IMR-90 (cell line): ENCODE measurements at regions not wholly inside any gene's neighbourhood (a gene's known extent, or its start where the extent isn't known, plus 50 kb on each side); places are given as distances from the start of the nearest gene placed in this dataset.

Experiments used
- ATAC-seq: fragments of 200-7000 bp; cut with Tn5 transposase; 2 replicates; pipeline ENCODE4 v1.9.1; 2020; ENCODE audit warnings: low read depth, mild to moderate bottlenecking, moderate library complexity
- BruUV-seq: library from RNA; stranded (reverse); fragments of 400-500 nt; replicated peaks from 2 replicates; lab custom pipeline; 2021; lab: Mats Ljungman, UMichigan
- CTCF ChIA-PET: fragments of 300-600 bp; formaldehyde crosslinking; extraction: SDS; loops from one replicate; lab custom pipeline; 2021; ENCODE audit warnings: antibody characterized with exemption; lab: Yijun Ruan, JAX
- POLR2A ChIA-PET: fragments of 300-600 bp; sonication (Branson Sonifier 250); formaldehyde crosslinking; loops from one replicate; lab custom pipeline; 2022; ENCODE audit warnings: antibody characterized with exemption; ENCODE audit not compliant: unreplicated experiment; lab: Charles Lee
- DNase-seq: peaks from one replicate; pipeline ENCODE4 v3.0.0; 2013
- H2AFZ ChIP-seq: replicated peaks from 2 replicates; pipeline ENCODE3; 2013; ENCODE audit warnings: low read length, mild to moderate bottlenecking; ENCODE audit not compliant: poor library complexity
- H2AK5ac ChIP-seq: 2 replicates; pipeline ENCODE4 v1.6.1; 2013; ENCODE audit warnings: low read depth, low read length, inconsistent platforms
- H2AK9ac ChIP-seq: replicated peaks from 2 replicates; pipeline ENCODE3; 2013; ENCODE audit warnings: mild to moderate bottlenecking, low read depth, low read length, moderate library complexity; ENCODE audit not compliant: poor library complexity
- H2BK120ac ChIP-seq: 2 replicates; pipeline ENCODE4 v1.6.1; 2013; ENCODE audit warnings: low read depth, low read length, inconsistent platforms
- H2BK15ac ChIP-seq: 3 replicates; pipeline ENCODE4 v1.6.1; 2013; ENCODE audit warnings: low read depth, low read length, inconsistent platforms
- H2BK20ac ChIP-seq: 2 replicates; pipeline ENCODE4 v1.6.1; 2013; ENCODE audit warnings: low read depth, mild to moderate bottlenecking, inconsistent platforms, low read length, moderate library complexity
- H2BK5ac ChIP-seq: 2 replicates; pipeline ENCODE4 v1.6.1; 2013; ENCODE audit warnings: mild to moderate bottlenecking, low read depth, low read length, inconsistent platforms; ENCODE audit not compliant: poor library complexity, severe bottlenecking
- H3K14ac ChIP-seq: replicated peaks from 2 replicates; pipeline ENCODE4 v1.6.1; 2013; ENCODE audit warnings: low read depth, low read length, inconsistent platforms
- H3K18ac ChIP-seq: 2 replicates; pipeline ENCODE4 v1.6.1; 2013; ENCODE audit warnings: low read depth, low read length, control low read depth
- H3K23ac ChIP-seq: 2 replicates; pipeline ENCODE4 v1.6.1; 2013; ENCODE audit warnings: low read depth, low read length, inconsistent platforms
- H3K27ac ChIP-seq: 2 replicates; pipeline ENCODE4 v1.5.1; 2013; ENCODE audit warnings: mild to moderate bottlenecking, control low read depth, low read length; ENCODE audit not compliant: insufficient read depth
- H3K27me3 ChIP-seq: 2 replicates; pipeline ENCODE4 v1.6.1; 2013; ENCODE audit warnings: low read length; ENCODE audit not compliant: control insufficient read depth, insufficient read depth
- H3K36me3 ChIP-seq: 2 replicates; pipeline ENCODE4 v1.6.1; 2013; ENCODE audit warnings: low read length, mixed read lengths; ENCODE audit not compliant: control insufficient read depth, insufficient read depth
- H3K4ac ChIP-seq: 2 replicates; pipeline ENCODE4 v1.6.1; 2013; ENCODE audit warnings: low read depth, low read length, inconsistent platforms
- H3K4me1 ChIP-seq: 2 replicates; pipeline ENCODE4 v1.6.1; 2013; ENCODE audit warnings: low read length, mixed read lengths; ENCODE audit not compliant: control insufficient read depth, insufficient read depth
- H3K4me2 ChIP-seq: 2 replicates; pipeline ENCODE4 v1.6.1; 2013; ENCODE audit warnings: low read depth, mild to moderate bottlenecking, control low read depth, low read length, moderate library complexity
- H3K4me3 ChIP-seq: 2 replicates; pipeline ENCODE4 v1.5.1; 2013; ENCODE audit warnings: low read depth, mild to moderate bottlenecking, control low read depth, low read length, moderate library complexity; ENCODE audit not compliant: insufficient read depth
- H3K56ac ChIP-seq: 2 replicates; pipeline ENCODE4 v1.6.1; 2013; ENCODE audit warnings: low read length, inconsistent platforms; ENCODE audit not compliant: insufficient read depth; ENCODE audit errors: extremely low read depth
- H3K79me1 ChIP-seq, 2 experiments: 2 replicates each; pipeline ENCODE4 v1.6.1; 2013; ENCODE audit warnings: low read length in 2 of 2, inconsistent platforms in 1 of 2, low read depth in 1 of 2
- H3K9ac ChIP-seq: 2 replicates; pipeline ENCODE4 v1.6.1; 2013; ENCODE audit warnings: low read depth, low read length, control low read depth
- H3K9me1 ChIP-seq: 2 replicates; pipeline ENCODE4 v1.6.1; 2013; ENCODE audit warnings: low read length, inconsistent platforms; ENCODE audit not compliant: insufficient read depth
- H3K9me3 ChIP-seq: 2 replicates; pipeline ENCODE4 v1.6.1; 2013; ENCODE audit warnings: low read length; ENCODE audit not compliant: control insufficient read depth, insufficient read depth
- H4K20me1 ChIP-seq: 2 replicates; pipeline ENCODE4 v1.6.1; 2013; ENCODE audit warnings: low read length, inconsistent platforms; ENCODE audit not compliant: insufficient read depth
- H4K5ac ChIP-seq: 2 replicates; pipeline ENCODE4 v1.6.1; 2013; ENCODE audit warnings: mild to moderate bottlenecking, low read depth, low read length, control low read depth
- H4K8ac ChIP-seq, 2 experiments: 2 replicates each; pipeline ENCODE4 v1.6.1; 2013; ENCODE audit warnings: low read depth in 2 of 2, low read length in 2 of 2, control low read depth in 1 of 2, inconsistent platforms in 1 of 2
- H4K91ac ChIP-seq: 2 replicates; pipeline ENCODE4 v1.6.1; 2013; ENCODE audit warnings: low read depth, low read length, inconsistent platforms; ENCODE audit not compliant: insufficient read depth
- BHLHE40 ChIP-seq: fragments of 150-350 bp; IDR thresholded peaks from 2 replicates; pipeline ENCODE4 v1.6.1; 2016; ENCODE audit warnings: mild to moderate bottlenecking, low read depth, low read length
- CEBPB ChIP-seq: IDR thresholded peaks from 2 replicates; pipeline ENCODE4 v1.6.1; 2012; ENCODE audit warnings: low read depth, low read length, improper control_type of control experiment
- CHD1 ChIP-seq: IDR thresholded peaks from 2 replicates; pipeline ENCODE4 v1.6.1; 2012; ENCODE audit warnings: low read depth, low read length, improper control_type of control experiment
- CTCF ChIP-seq: conservative IDR thresholded peaks from 2 replicates; pipeline ENCODE4 v1.5.1; 2012; ENCODE audit warnings: mild to moderate bottlenecking, low read depth, low read length, improper control_type of control experiment
- ELK1 ChIP-seq: fragments of 150-350 bp; IDR thresholded peaks from 2 replicates; pipeline ENCODE4 v1.6.1; 2016; ENCODE audit warnings: low read depth, mild to moderate bottlenecking, low read length, moderate library complexity, borderline replicate concordance
- FOS ChIP-seq: fragments of 150-350 bp; IDR thresholded peaks from 2 replicates; pipeline ENCODE4 v1.6.1; 2016; ENCODE audit warnings: low read depth, low read length
- MAFK ChIP-seq: IDR thresholded peaks from 2 replicates; pipeline ENCODE4 v1.6.1; 2012; ENCODE audit warnings: low read depth, low read length, improper control_type of control experiment
- MAZ ChIP-seq: IDR thresholded peaks from 2 replicates; pipeline ENCODE4 v1.6.1; 2012; ENCODE audit warnings: low read depth, mild to moderate bottlenecking, low read length, improper control_type of control experiment, moderate library complexity, borderline replicate concordance
- MXI1 ChIP-seq: IDR thresholded peaks from 2 replicates; pipeline ENCODE4 v1.6.1; 2012; ENCODE audit warnings: low read depth, mild to moderate bottlenecking, low read length, moderate library complexity, borderline replicate concordance
- NFE2L2 ChIP-seq: fragments of 150-350 bp; IDR thresholded peaks from 2 replicates; pipeline ENCODE4 v1.6.1; 2016; ENCODE audit warnings: low read depth, mild to moderate bottlenecking, low read length
- POLR2A ChIP-seq: IDR thresholded peaks from 2 replicates; pipeline ENCODE4 v1.6.1; 2012; ENCODE audit warnings: mild to moderate bottlenecking, low read depth, low read length
- RAD21 ChIP-seq: IDR thresholded peaks from 2 replicates; pipeline ENCODE4 v1.6.1; 2012; ENCODE audit warnings: low read length, improper control_type of control experiment
- RCOR1 ChIP-seq: IDR thresholded peaks from 2 replicates; pipeline ENCODE4 v1.6.1; 2012; ENCODE audit warnings: mild to moderate bottlenecking, low read length, improper control_type of control experiment; ENCODE audit not compliant: insufficient replicate concordance
- RFX5 ChIP-seq: IDR thresholded peaks from 2 replicates; pipeline ENCODE4 v1.8.0; 2012; ENCODE audit warnings: low read depth, mild to moderate bottlenecking, low read length, moderate library complexity
- SMC3 ChIP-seq: fragments of 150-350 bp; IDR thresholded peaks from 2 replicates; pipeline ENCODE4 v1.6.1; 2016; ENCODE audit warnings: low read depth, mild to moderate bottlenecking, antibody characterized with exemption, low read length, moderate library complexity
- USF2 ChIP-seq: fragments of 150-350 bp; IDR thresholded peaks from 2 replicates; pipeline ENCODE4 v1.6.1; 2017; ENCODE audit warnings: mild to moderate bottlenecking, antibody characterized with exemption, low read length, low read depth
- WGBS, 2 experiments: methylation state at CpG; one replicate each; pipeline versions ENCODE4 v1.1.5 to v1.1.7; 2013; ENCODE audit warnings: missing lambda C conversion rate in 2 of 2; ENCODE audit not compliant: insufficient read length in 1 of 2; ENCODE audit errors: extremely low coverage in 2 of 2; 5-methylcytosine and 5-hydroxymethylcytosine counted together
- dilution Hi-C: fragments of 300-500 bp; cut with HindIII; formaldehyde crosslinking; loops from one replicate; pipeline ENCODE4 v1.14.3; 2018; ENCODE audit warnings: low sequenced_read_pairs; ENCODE audit not compliant: unreplicated experiment
- in situ Hi-C: fragments of 300-500 bp; cut with MboI; formaldehyde crosslinking; loops from 3 replicates; pipeline ENCODE4 v1.14.3; 2019; ENCODE audit warnings: low sequenced_read_pairs, inconsistent platforms, mixed read lengths
- intact Hi-C: fragments of 100-400 bp; cut with micrococcal nuclease; formaldehyde crosslinking; loops from 2 replicates; pipeline ENCODE4 v1.10.0; 2022

DNA sequence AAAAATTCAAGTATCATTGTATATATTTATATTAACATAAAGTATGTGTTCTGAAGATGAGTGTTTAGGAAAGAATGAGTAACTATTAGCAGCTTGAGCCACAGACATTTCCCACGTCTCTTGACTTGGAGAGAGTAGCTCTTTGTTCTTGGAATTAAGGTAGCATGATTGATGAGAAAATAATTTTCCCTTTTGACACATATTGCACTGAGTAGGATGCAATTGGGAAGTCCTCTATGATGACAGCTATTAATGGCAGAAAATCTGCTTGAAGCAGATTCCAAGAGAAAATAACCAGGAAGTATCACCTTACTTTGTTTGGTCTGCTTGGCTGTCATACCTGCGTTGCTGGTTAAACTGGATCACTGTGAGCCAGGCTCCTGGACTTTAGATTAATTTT, 204.8 kb downstream of the TLE4 start:
- Histone ChIP-seq H3K36me3 (no peaks in the 10 kb centered on the region), H4K20me1 (no peaks in the 10 kb centered on the region), H3K18ac (no peak overlapping the region), H3K23ac (no peak overlapping the region), H3K9me3 (no peaks in the 10 kb centered on the region), H3K27me3 (peaks cover 3% of the 10 kb centered on the region; the same call in 1 of the 2 replicates), H2AFZ (no peak overlapping the region), H3K79me1 (no peaks in the 10 kb centered on the region), H3K4me3 (no peak overlapping the region), H4K91ac (no peak overlapping the region), H2AK9ac (no peak overlapping the region), H3K4ac (no peak overlapping the region), H3K56ac (no peak overlapping the region), H3K9ac (no peak overlapping the region), H4K8ac (no peak overlapping the region), H2BK15ac (no peak overlapping the region), H2BK20ac (no peak overlapping the region), H3K14ac (no peak overlapping the region), H3K9me1 (no peaks in the 10 kb centered on the region), H3K4me2 (no peak overlapping the region), H2BK120ac (no peak overlapping the region), H3K4me1 (peaks cover 2% of the 10 kb centered on the region; the same call in 1 of the 2 replicates), H2BK5ac (no peak overlapping the region), H2AK5ac (no peak overlapping the region), H4K5ac (no peak overlapping the region), H3K27ac (no peak overlapping the region)
- CTCF ChIA-PET: interaction anchor here (1.3 kb wide), 1 partner anchor 19 kb away, joined by 3 read pairs; no protein-coding TSS in a partner anchor
- in situ Hi-C loops: no loop called here
- intact Hi-C loops: no loop called here
- ATAC-seq: peak; percentile 82
- DNase-seq: peak; percentile 52
- dilution Hi-C loops: no loop called here
- POLR2A ChIA-PET: interaction anchor here (0.5 kb wide), 1 partner anchor 864 kb away, joined by 3 read pairs; no protein-coding TSS in a partner anchor
- BruUV-seq: no TSS peak
- WGBS, 2 experiments: 60% methylated on average over 1 of the region's 2 CpGs; no CpG with 5 or more reads in 1 of the 2 experiments
- TF ChIP-seq FOS: no peak
- TF ChIP-seq CHD1: no peak
- no peak for TF ChIP-seq MXI1
- TF ChIP-seq RCOR1: no peak
- TF ChIP-seq RAD21: no peak
- no peak for TF ChIP-seq MAFK
- no peak for TF ChIP-seq POLR2A
- TF ChIP-seq CEBPB: no peak
- no peak for TF ChIP-seq SMC3
- TF ChIP-seq USF2: no peak
- no peak for TF ChIP-seq RFX5
- TF ChIP-seq BHLHE40: no peak
- TF ChIP-seq CTCF: no peak
- TF ChIP-seq NFE2L2: no peak
- no peak for TF ChIP-seq ELK1
- TF ChIP-seq MAZ: no peak
